HEK293T (cell line): ENCODE measurements at regions not wholly inside any gene's neighbourhood (a gene's known extent, or its start where the extent isn't known, plus 50 kb on each side); places are given as distances from the start of the nearest gene placed in this dataset.
A peak's percentile ranks its signal among the peaks of the same experiment; 100 is the strongest.

Source experiments
- CTCF ChIA-PET: fragments of 350-600 bp; formaldehyde crosslinking; extraction: SDS; loops from one replicate; lab custom pipeline; 2021; ENCODE audit warnings: antibody characterized with exemption, inconsistent platforms; lab: Yijun Ruan, JAX
- POLR2A ChIA-PET: fragments of 350-600 bp; formaldehyde crosslinking; extraction: SDS; loops from one replicate; lab custom pipeline; 2020; ENCODE audit warnings: antibody characterized with exemption, inconsistent platforms; lab: Yijun Ruan, JAX
- DNase-seq: peaks from one replicate; pipeline ENCODE4 v3.0.0; 2012; ENCODE audit warnings: mixed read lengths; ENCODE audit errors: extremely low spot score
- ARNT ChIP-seq: fragments of 450-650 bp; IDR thresholded peaks from 2 replicates; pipeline ENCODE4 v1.6.1; 2017; ENCODE audit warnings: mild to moderate bottlenecking
- BHLHE40 ChIP-seq: fragments of 450-650 bp; IDR thresholded peaks from 2 replicates; pipeline ENCODE4 v1.6.1; 2016; ENCODE audit warnings: mild to moderate bottlenecking, moderate library complexity, borderline replicate concordance
- CTBP1 ChIP-seq: fragments of 450-650 bp; IDR thresholded peaks from 2 replicates; pipeline ENCODE4 v1.6.1; 2016; ENCODE audit warnings: borderline replicate concordance
- ELF4 ChIP-seq: fragments of 450-650 bp; IDR thresholded peaks from 2 replicates; pipeline ENCODE4 v1.6.1; 2017; ENCODE audit warnings: antibody characterized with exemption
- FOXA1 ChIP-seq: fragments of 450-650 bp; IDR thresholded peaks from 2 replicates; pipeline ENCODE4 v1.6.1; 2016; ENCODE audit warnings: mild to moderate bottlenecking
- FOXK2 ChIP-seq: fragments of 450-650 bp; IDR thresholded peaks from 2 replicates; pipeline ENCODE4 v1.6.1; 2016; ENCODE audit warnings: mild to moderate bottlenecking
- FOXM1 ChIP-seq: fragments of 450-650 bp; IDR thresholded peaks from 2 replicates; pipeline ENCODE4 v1.6.1; 2017; ENCODE audit warnings: mild to moderate bottlenecking, borderline replicate concordance
- HDGF ChIP-seq: fragments of 450-650 bp; IDR thresholded peaks from 2 replicates; pipeline ENCODE4 v1.6.1; 2017; ENCODE audit warnings: antibody characterized with exemption, borderline replicate concordance
- L3MBTL2 ChIP-seq: fragments of 450-650 bp; conservative IDR thresholded peaks from 2 replicates; pipeline ENCODE4 v1.6.1; 2016; ENCODE audit warnings: mild to moderate bottlenecking
- LEF1 ChIP-seq: fragments of 450-650 bp; IDR thresholded peaks from 2 replicates; pipeline ENCODE4 v1.6.1; 2017; ENCODE audit warnings: mild to moderate bottlenecking, borderline replicate concordance
- NFRKB ChIP-seq: fragments of 450-650 bp; IDR thresholded peaks from 2 replicates; pipeline ENCODE4 v1.6.1; 2016; ENCODE audit warnings: mild to moderate bottlenecking, moderate library complexity
- PKNOX1 ChIP-seq: fragments of 450-650 bp; IDR thresholded peaks from 2 replicates; pipeline ENCODE4 v1.6.1; 2016
- SP1 ChIP-seq: fragments of 450-650 bp; IDR thresholded peaks from 2 replicates; pipeline ENCODE4 v1.6.1; 2017
- SUZ12 ChIP-seq: fragments of 450-650 bp; IDR thresholded peaks from 2 replicates; pipeline ENCODE4 v1.6.1; 2016; ENCODE audit warnings: mild to moderate bottlenecking
- TARDBP ChIP-seq: fragments of 450-650 bp; IDR thresholded peaks from 2 replicates; pipeline ENCODE4 v1.6.1; 2016
- ZNF384 ChIP-seq: fragments of 450-650 bp; IDR thresholded peaks from 2 replicates; pipeline ENCODE4 v1.6.1; 2016

DNA sequence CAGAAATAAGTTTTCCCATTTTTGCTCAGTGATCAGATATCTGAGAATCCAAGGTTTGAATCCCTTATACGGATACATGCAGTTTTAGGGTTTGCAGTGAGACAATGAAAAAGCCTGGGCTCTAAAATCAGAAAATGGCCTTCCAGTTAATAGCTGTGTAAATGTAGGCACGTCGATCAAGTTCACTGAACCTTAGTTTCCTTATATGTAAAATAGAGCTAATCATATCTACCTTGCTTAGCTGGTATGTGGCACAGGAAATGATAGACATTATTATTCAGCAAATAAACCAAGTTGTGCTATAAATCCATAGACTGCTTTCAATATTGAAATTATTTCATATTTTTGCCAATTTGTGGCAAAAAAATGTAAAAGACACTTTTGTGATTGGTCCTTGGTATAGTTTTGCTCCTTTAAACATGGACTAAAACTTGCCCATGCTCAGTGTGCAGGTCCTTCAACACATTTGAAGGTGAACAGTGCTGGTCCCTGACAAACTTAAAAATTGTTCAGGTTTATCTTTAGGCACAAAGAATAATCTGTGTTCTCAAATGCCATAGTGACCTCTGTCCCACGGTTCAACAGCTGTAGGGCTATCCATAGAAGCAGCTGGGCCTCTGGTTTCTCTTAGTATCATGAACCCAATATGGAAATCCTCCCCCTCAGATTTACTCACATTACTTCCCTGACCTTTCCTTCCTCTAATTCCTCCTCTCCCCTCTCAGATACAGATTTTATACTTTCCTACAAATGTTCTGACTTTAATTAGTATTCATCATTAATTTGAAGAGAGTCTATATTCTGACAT is 51.0 kb downstream of the CCDC54 start:
- TF ChIP-seq FOXA1: no peak
- TF ChIP-seq NFRKB: no peak
- no peak for TF ChIP-seq PKNOX1
- no peak for TF ChIP-seq ELF4
- TF ChIP-seq ARNT: no peak
- no peak for TF ChIP-seq SP1
- no peak for TF ChIP-seq HDGF
- no peak for TF ChIP-seq ZNF384
- no peak for TF ChIP-seq L3MBTL2
- TF ChIP-seq BHLHE40: no peak
- no peak for TF ChIP-seq FOXK2
- TF ChIP-seq FOXM1: no peak
- no peak for TF ChIP-seq SUZ12
- TF ChIP-seq CTBP1: no peak
- TF ChIP-seq LEF1: no peak
- no peak for TF ChIP-seq TARDBP
- no peak for DNase-seq
- CTCF ChIA-PET: interaction anchor here (0.9 to 1.9 kb wide), 4 partner anchors 7 to 192 kb away, joined by 3 to 13 read pairs (median 8); no protein-coding TSS in a partner anchor
- POLR2A ChIA-PET: interaction anchor here (1.7 kb wide), 2 partner anchors 82 to 96 kb away, joined by 4 to 8 read pairs; no protein-coding TSS in a partner anchor

DNA sequence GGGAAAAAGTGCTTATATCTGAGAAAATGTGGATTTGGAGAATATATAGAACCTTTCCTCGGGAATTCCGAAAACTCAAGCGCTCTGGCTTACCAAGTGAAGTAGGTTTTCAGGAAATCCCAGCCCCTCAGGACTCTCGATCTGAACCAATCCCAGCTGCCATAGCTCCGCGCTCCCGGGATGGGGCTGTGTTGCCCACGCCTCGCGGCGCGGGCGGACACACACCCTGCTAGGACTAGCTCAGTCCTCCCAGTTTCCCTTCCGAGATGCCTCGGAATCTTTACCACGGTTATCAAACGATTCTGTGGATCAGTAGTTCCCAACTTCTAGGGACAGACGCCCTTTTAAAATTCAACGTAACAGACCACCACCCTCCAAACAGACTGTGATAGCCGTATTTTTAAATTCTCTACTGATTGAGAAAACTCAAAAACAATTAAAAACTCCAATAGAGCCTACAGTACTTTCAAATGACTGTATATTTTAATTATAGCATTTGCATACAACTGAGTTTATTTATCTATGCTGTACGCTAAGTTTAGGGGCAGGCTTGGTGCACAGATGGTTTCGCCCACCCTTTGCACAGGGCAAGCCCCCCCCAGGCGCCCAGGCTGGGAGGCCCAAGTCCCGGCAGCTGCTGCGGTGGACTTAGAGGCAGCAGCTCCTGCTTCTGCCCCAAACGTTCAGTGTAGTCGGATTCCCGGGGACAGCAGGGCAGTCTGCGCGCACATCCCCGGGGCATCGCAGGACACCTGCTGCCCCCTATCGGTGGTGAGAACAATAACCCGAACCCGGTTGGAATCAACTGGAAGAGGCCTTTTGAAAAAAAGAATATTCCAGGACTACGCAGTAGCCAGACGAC is 52.3 kb downstream of the CCDC54 start:
- POLR2A ChIA-PET: interaction anchor here (0.6 to 1.7 kb wide), 8 partner anchors 9 to 193 kb away, joined by 3 to 11 read pairs (median 4); no protein-coding TSS in a partner anchor
- TF ChIP-seq ARNT (no peak), L3MBTL2 (peak; percentile 35; the same call in 1 of the 2 replicates), FOXM1 (0 out of 2 replicates have a peak, but pooled peaks have one; percentile 19), ZNF384 (0 out of 2 replicates have a peak, but pooled peaks have one; percentile 70)
- peak; percentile 90 for DNase-seq
- CTCF ChIA-PET: interaction anchor here (0.6 to 1.9 kb wide), 22 partner anchors 8 to 660 kb away, joined by 3 to 13 read pairs (median 4); no protein-coding TSS in a partner anchor

DNA sequence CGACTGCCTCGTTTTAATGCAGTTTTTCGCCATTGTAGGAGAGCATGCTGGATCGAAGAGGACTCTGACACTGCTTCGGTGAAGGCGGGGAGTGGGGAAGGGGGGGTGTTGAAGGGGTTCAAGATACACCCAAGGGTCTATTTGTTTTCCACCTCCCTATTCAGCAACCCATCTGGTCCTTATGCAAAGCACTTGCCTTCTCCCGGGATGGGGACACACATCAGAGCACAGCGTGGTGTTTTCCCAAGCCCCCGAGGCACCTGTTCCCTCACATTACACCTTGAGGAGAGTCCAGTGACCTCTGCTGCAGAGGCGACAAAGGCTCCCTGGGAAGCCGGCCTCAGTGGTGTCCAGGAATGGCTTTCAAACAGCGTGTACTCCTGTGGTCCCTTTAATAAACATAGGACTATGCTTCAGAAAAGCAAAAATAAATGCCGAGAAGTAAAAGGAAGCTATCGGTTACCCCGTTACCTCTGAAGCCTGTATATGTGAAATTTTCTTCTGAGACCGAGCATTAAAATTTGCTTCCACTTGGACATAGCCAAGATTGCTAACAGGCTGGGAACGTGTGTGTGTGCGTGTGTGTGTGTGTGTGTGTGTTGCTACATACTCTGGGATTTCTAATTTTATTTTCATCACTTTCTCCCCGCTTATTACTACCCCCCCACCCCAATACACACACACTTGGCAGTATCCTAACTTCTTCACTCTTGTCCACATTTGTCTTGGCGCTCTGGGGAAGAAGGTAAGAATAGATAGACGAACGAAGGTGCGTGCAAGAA is 53.2 kb downstream of the CCDC54 start:
- CTCF ChIA-PET: interaction anchor here (0.7 to 1.9 kb wide), 9 partner anchors 9 to 208 kb away, joined by 3 to 13 read pairs (median 5); no protein-coding TSS in a partner anchor
- no peak for TF ChIP-seq NFRKB
- no peak for TF ChIP-seq ARNT
- no peak for TF ChIP-seq TARDBP
- no peak for TF ChIP-seq PKNOX1
- DNase-seq: no peak
- POLR2A ChIA-PET: interaction anchor here (0.6 to 1.7 kb wide), 11 partner anchors 9 to 222 kb away, joined by 3 to 11 read pairs (median 4); no protein-coding TSS in a partner anchor

- DNase-seq: no peak
- ChIA-PET CTCF (interaction anchor here (1.6 kb wide), 1 partner anchor 10 kb away, joined by 9 read pairs; no protein-coding TSS in a partner anchor), POLR2A (interaction anchor here (0.7 to 1.6 kb wide), 10 partner anchors 9 to 402 kb away, joined by 3 to 7 read pairs (median 3); no protein-coding TSS in a partner anchor)
- TF ChIP-seq TARDBP (no peak), ZNF384 (no peak), L3MBTL2 (no peak), SP1 (no peak), FOXM1 (no peak), HDGF (no peak), SUZ12 (no peak), FOXK2 (no peak)
Observed at GRCh38 chr3:107430996-107431245, 53.7 kb downstream of the CCDC54 start.

- CTCF ChIA-PET: interaction anchor here (1.6 kb wide), 1 partner anchor 10 kb away, joined by 9 read pairs; no protein-coding TSS in a partner anchor
- TF ChIP-seq FOXM1 (peak; percentile 51; the same call in 1 of the 2 replicates), FOXK2 (no peak), ARNT (no peak), SP1 (no peak), TARDBP (no peak), ELF4 (peak; percentile 38; the same call in 1 of the 2 replicates), BHLHE40 (no peak), L3MBTL2 (peak; percentile 73), SUZ12 (no peak)
- DNase-seq: peak; percentile 62
- POLR2A ChIA-PET: interaction anchor here (0.7 to 1.6 kb wide), 12 partner anchors 8 to 401 kb away, joined by 3 to 8 read pairs (median 3); no protein-coding TSS in a partner anchor
Observed at GRCh38 chr3:107431246-107432012, 54.2 kb downstream of the CCDC54 start.
